Left forelimb (tissue), 1 donor: ENCODE measurements at regions not wholly inside any gene's neighbourhood (a gene's known extent, or its start where the extent isn't known, plus 50 kb on each side); places are given as distances from the start of the nearest gene placed in this dataset.

ENCODE experiments used
- DNase-seq: peaks from one replicate; pipeline ENCODE4 v3.0.0-alpha.2; 2018; ENCODE audit warnings: low spot score

GRCh38 chr10:128896963-128897362 is 570.1 kb upstream of the MGMT start:
- no peak for DNase-seq

GRCh38 chr10:128897401-128898129 is 569.5 kb upstream of the MGMT start:
- no peak for DNase-seq

GRCh38 chr10:128898133-128898915 is 568.7 kb upstream of the MGMT start:
- DNase-seq: no peak

- no peak for DNase-seq
Observed at GRCh38 chr10:128898916-128899195, 568.2 kb upstream of the MGMT start.

GRCh38 chr10:128900456-128900855 is 566.6 kb upstream of the MGMT start:
- no peak for DNase-seq

- DNase-seq: no peak
Observed at GRCh38 chr10:128901236-128901635, 565.8 kb upstream of the MGMT start.

GRCh38 chr10:128902031-128902710 is 564.9 kb upstream of the MGMT start:
- DNase-seq: no peak

- no peak for DNase-seq
Observed at GRCh38 chr10:128907155-128907941, 559.7 kb upstream of the MGMT start.

GRCh38 chr10:128908099-128908498 is 558.9 kb upstream of the MGMT start:
- no peak for DNase-seq

GRCh38 chr10:128908499-128908898 is 558.5 kb upstream of the MGMT start:
- no peak for DNase-seq

GRCh38 chr10:128912568-128913311 is 554.3 kb upstream of the MGMT start:
- DNase-seq: no peak

GRCh38 chr10:128914681-128915080 is 552.4 kb upstream of the MGMT start:
- no peak for DNase-seq

- DNase-seq: no peak
Observed at GRCh38 chr10:128915630-128916029, 551.4 kb upstream of the MGMT start.

GRCh38 chr10:128916383-128916782 is 550.7 kb upstream of the MGMT start:
- DNase-seq: no peak

GRCh38 chr10:128921389-128922022 is 545.5 kb upstream of the MGMT start:
- DNase-seq: no peak

- DNase-seq: no peak
Observed at GRCh38 chr10:128922172-128922571, 544.9 kb upstream of the MGMT start.

GRCh38 chr10:128922619-128923196 is 544.3 kb upstream of the MGMT start:
- DNase-seq: no peak

GRCh38 chr10:128924918-128925317 is 542.1 kb upstream of the MGMT start:
- no peak for DNase-seq

- no peak for DNase-seq
Observed at GRCh38 chr10:128926711-128927110, 540.3 kb upstream of the MGMT start.

- peak; percentile 78 for DNase-seq
Observed at GRCh38 chr10:128927497-128928161, 539.4 kb upstream of the MGMT start.
